ENCODE measurements at regions not wholly inside any gene's neighbourhood (a gene's known extent, or its start where the extent isn't known, plus 50 kb on each side); places are given as distances from the start of the nearest gene placed in this dataset.

GRCh38 chr9:19965336-19965735 is 176.5 kb upstream of the SLC24A2 start:
- TF ChIP-seq CTCF (IDR thresholded peaks at IDR 0.05 in 4 of 5, conservative IDR thresholded peaks at IDR 0.05 in 1 of 5) (no peak), POLR2A (IDR thresholded peaks at IDR 0.05) (no peak)
